GM21717 (cell line): ENCODE measurements at regions not wholly inside any gene's neighbourhood (a gene's known extent, or its start where the extent isn't known, plus 50 kb on each side); places are given as distances from the start of the nearest gene placed in this dataset.

Source experiments
- ATAC-seq: cut with Tn5 transposase; IDR thresholded peaks from one replicate; pipeline ENCODE4 v1.9.1; 2021; ENCODE audit warnings: mild to moderate bottlenecking, moderate library complexity; ENCODE audit not compliant: unreplicated experiment

- no peak for ATAC-seq
These were observed 248.2 kb upstream of the VEPH1 start for GRCh38 chr3:157751386-157751785.

- ATAC-seq, result no peak
These were observed 243.2 kb upstream of the VEPH1 start for GRCh38 chr3:157746391-157746790.

- no peak for ATAC-seq
These were observed 238.4 kb upstream of the VEPH1 start for GRCh38 chr3:157741607-157742006.

- ATAC-seq, result no peak
These were observed 235.2 kb upstream of the VEPH1 start for GRCh38 chr3:157738441-157738840.

GRCh38 chr3:157718800-157719199 is 215.6 kb upstream of the VEPH1 start:
- no peak for ATAC-seq

GRCh38 chr3:157713101-157713500 is 209.9 kb upstream of the VEPH1 start:
- no peak for ATAC-seq

GRCh38 chr3:157705258-157705657 is 202.0 kb upstream of the VEPH1 start:
- no peak for ATAC-seq

- ATAC-seq, result no peak
These were observed 197.2 kb upstream of the VEPH1 start for GRCh38 chr3:157700405-157700804.

GRCh38 chr3:157695586-157695985 is 192.4 kb upstream of the VEPH1 start:
- ATAC-seq, result no peak

- no peak for ATAC-seq
These were observed 191.9 kb upstream of the VEPH1 start for GRCh38 chr3:157695103-157695502.

GRCh38 chr3:157693762-157694161 is 190.5 kb upstream of the VEPH1 start:
- ATAC-seq, result no peak

GRCh38 chr3:157692468-157692867 is 189.3 kb upstream of the VEPH1 start:
- no peak for ATAC-seq

- no peak for ATAC-seq
These were observed 180.5 kb upstream of the VEPH1 start for GRCh38 chr3:157683668-157684067.

GRCh38 chr3:157672061-157672460 is 168.8 kb upstream of the VEPH1 start:
- ATAC-seq, result no peak

- no peak for ATAC-seq
These were observed 168.4 kb upstream of the VEPH1 start for GRCh38 chr3:157671656-157672055.

GRCh38 chr3:157669416-157669815 is 166.2 kb upstream of the VEPH1 start:
- ATAC-seq, result no peak

- no peak for ATAC-seq
These were observed 164.3 kb upstream of the VEPH1 start for GRCh38 chr3:157667493-157667892.

- ATAC-seq, result no peak
These were observed 159.0 kb upstream of the VEPH1 start for GRCh38 chr3:157662171-157662570.

GRCh38 chr3:157660847-157661246 is 157.6 kb upstream of the VEPH1 start:
- ATAC-seq, result no peak

- ATAC-seq, result no peak
These were observed 149.2 kb upstream of the VEPH1 start for GRCh38 chr3:157652366-157652765.

GRCh38 chr3:157650699-157651098 is 147.5 kb upstream of the VEPH1 start:
- ATAC-seq, result no peak

- no peak for ATAC-seq
These were observed 147.0 kb upstream of the VEPH1 start for GRCh38 chr3:157650172-157650571.

- no peak for ATAC-seq
These were observed 146.3 kb upstream of the VEPH1 start for GRCh38 chr3:157649511-157649910.

GRCh38 chr3:157647820-157648219 is 144.6 kb upstream of the VEPH1 start:
- ATAC-seq, result no peak
